Stimulated activated naive B cell treated with anti-CD40 and anti-IgM and Interleukin-4, amounts not matched to agents 10 μg/mL and 1 μg/mL and 100 μg/mL, for 72 hours (primary cell): ENCODE measurements at regions not wholly inside any gene's neighbourhood (a gene's known extent, or its start where the extent isn't known, plus 50 kb on each side); places are given as distances from the start of the nearest gene placed in this dataset.
"Not testable (repeated sequence)": the region's sequence is repeated elsewhere in the genome, so short reads cannot be mapped to it uniquely, and the experiment has no call there.

ENCODE experiments used
- ATAC-seq, 2 donors: fragments of 150-1000 bp; cut with Tn5 transposase; replicated peaks; 2 replicates each; pipeline ENCODE4 v1.10.0; 2021; ENCODE audit warnings: moderate library complexity in 1 of 2
- DNase-seq: peaks from one replicate; pipeline ENCODE4 v3.0.0; 2021
- H3K27ac Mint-ChIP-seq: one replicate; pipeline ENCODE4 v1.8.0; 2022; ENCODE audit warnings: mild to moderate bottlenecking, mixed read lengths
- H3K27me3 Mint-ChIP-seq, 2 donors: one replicate each; pipeline ENCODE4 v1.8.0; 2022; ENCODE audit warnings: mixed read lengths in 2 of 2
- H3K36me3 Mint-ChIP-seq, 2 donors: one replicate each; pipeline ENCODE4 v1.8.0; 2022; ENCODE audit warnings: mixed read lengths in 2 of 2, mild to moderate bottlenecking in 1 of 2
- H3K4me1 Mint-ChIP-seq, 2 donors: one replicate each; pipeline ENCODE4 v1.8.0; 2022; ENCODE audit warnings: mixed read lengths in 2 of 2, mild to moderate bottlenecking in 1 of 2
- H3K4me3 Mint-ChIP-seq, 2 donors: one replicate each; pipeline ENCODE4 v1.8.0; 2022; ENCODE audit warnings: mild to moderate bottlenecking in 2 of 2, mixed read lengths in 2 of 2, moderate library complexity in 1 of 2
- H3K9me3 Mint-ChIP-seq, 2 donors: one replicate each; pipeline ENCODE4 v1.8.0; 2022; ENCODE audit warnings: mixed read lengths in 2 of 2, mild to moderate bottlenecking in 1 of 2

DNA sequence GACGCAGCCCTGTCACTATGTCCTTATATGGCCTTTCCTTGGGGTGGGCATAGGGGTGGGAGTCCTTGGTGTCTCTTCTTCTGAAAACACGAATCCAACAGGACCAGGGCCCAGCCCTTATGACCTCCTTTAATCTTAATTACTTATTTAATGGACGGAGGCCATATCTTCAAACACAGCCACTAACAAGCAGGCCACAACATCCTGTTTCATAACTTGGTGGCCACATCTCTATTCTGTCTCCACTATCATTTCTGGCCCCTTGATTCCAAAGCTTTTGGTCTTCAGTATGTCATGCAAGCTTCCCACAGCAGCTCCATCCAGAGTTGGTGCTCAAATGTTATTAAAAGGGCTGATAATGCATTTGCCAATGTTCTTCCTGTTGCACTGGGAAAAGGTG, 287.3 kb upstream of the SMIM21 start:
- Mint-ChIP-seq H3K36me3 (no peaks in the 10 kb centered on the region), H3K27me3 (no peaks in the 10 kb centered on the region), H3K4me1 (no peaks in the 10 kb centered on the region), H3K4me3 (no peak overlapping the region), H3K9me3 (peaks cover 3 to 6% of the 10 kb centered on the region in 2 donors), H3K27ac (no peak overlapping the region)
- no peak for ATAC-seq
- DNase-seq, result no peak

DNA sequence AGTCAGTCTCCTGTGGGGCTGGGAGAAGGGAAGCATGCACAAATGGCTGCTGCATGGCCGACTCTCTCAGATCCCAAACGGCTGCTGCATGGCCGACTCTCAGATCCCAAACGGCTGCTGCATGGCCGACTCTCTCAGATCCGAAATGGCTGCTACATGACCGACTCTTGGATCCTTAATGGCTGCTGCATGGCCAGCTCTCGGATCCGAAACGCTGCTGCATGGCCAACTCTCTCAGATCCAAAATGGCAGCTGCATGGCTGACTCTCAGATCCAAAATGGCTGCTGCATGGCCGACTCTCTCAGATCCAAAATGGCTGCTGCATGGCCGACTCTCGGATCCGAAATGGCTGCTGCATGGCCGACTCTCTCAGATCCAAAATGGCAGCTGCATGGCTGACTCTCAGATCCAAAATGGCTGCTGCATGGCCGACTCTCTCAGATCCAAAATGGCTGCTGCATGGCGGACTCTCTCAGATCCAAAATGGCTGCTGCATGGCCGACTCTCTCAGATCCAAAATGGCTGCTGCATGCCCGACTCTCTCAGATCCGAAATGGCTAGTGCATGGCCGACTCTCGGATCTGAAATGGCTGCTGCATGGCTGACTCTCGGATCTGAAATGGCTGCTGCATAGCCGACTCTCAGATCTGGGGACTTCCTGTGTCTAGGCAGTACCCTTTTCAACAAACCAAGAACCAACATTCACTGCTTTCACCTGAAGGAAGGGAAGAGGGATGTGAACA, 284.8 kb upstream of the SMIM21 start:
- not testable (repeated sequence) for H3K27ac Mint-ChIP-seq, ATAC-seq, H3K4me1 Mint-ChIP-seq, DNase-seq, H3K27me3 Mint-ChIP-seq, H3K4me3 Mint-ChIP-seq, H3K36me3 Mint-ChIP-seq, H3K9me3 Mint-ChIP-seq

DNA sequence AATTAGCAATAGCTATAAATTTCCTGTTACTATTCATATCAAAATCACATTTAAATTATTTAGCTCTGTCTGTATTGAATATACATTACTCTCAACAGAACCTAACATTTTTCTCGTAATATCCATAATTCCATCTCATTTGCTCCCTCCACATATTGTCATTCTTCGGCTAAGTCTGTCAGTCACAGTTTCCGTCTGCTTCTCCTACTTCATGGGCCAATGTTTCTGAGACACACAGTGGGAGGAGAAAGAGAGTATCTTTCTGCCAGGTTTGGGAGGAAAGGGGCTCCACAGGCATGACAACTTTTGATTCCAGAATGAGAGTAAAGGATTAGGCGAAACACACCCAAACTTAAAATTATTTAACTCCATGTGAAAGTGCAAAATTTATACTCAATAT, 273.1 kb upstream of the SMIM21 start:
- H3K4me1 Mint-ChIP-seq, result no peaks in the 10 kb centered on the region
- ATAC-seq (no peak), DNase-seq (no peak)
- H3K36me3 Mint-ChIP-seq, result no peaks in the 10 kb centered on the region
- peaks cover 4 to 9% of the 10 kb centered on the region in 2 donors for H3K9me3 Mint-ChIP-seq
- H3K27me3 Mint-ChIP-seq, result peaks cover 0 to 5% of the 10 kb centered on the region in 2 donors
- no peak overlapping the region for H3K27ac Mint-ChIP-seq
- H3K4me3 Mint-ChIP-seq, result no peak overlapping the region

DNA sequence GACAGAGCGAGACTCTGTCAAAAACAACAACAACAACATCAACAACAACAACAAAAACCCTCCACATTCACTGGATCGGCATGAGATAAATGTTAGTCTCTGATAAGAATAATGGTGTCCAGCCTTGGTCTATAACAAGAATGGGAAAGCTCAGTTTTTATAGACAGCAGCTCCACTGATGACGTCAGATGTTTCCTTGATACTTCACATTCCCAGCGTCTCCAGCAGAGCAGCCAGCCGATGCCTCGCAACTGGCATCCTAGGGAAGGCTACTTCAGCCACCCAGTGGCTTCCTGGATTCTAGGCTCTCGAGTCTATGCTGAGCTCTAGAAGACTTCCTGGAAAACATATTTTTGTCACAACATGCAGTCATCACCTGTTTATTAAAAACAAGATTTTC, 271.4 kb upstream of the SMIM21 start:
- Mint-ChIP-seq H3K27me3 (peaks cover 0 to 5% of the 10 kb centered on the region in 2 donors), H3K27ac (no peak overlapping the region), H3K4me3 (no peak overlapping the region), H3K4me1 (no peaks in the 10 kb centered on the region), H3K36me3 (no peaks in the 10 kb centered on the region), H3K9me3 (peaks cover 4 to 10% of the 10 kb centered on the region in 2 donors)
- DNase-seq, result no peak
- no peak for ATAC-seq

DNA sequence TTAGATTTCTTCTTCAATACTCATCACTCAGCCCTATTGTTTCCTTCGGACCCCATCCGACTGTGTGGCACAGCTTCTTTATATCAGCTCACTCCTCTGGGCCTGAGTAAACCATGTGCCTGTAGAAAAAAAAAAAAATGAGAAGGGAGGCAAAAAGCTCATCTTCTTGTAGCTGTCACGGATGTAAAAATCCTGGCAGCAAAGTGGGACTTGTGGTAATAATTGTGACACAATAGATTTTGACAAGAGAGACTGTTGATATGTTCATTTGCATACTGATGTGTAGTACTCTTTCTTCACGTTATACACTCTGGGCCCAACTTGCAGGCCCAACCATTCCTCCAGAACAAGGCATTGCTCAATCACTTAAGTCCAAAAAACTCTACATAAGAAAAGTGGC, 270.0 kb upstream of the SMIM21 start:
- H3K9me3 Mint-ChIP-seq, result peaks cover 9% of the 10 kb centered on the region in 2 donors
- H3K4me3 Mint-ChIP-seq, result no peak overlapping the region
- H3K36me3 Mint-ChIP-seq, result no peaks in the 10 kb centered on the region
- ATAC-seq (no peak), DNase-seq (no peak)
- no peaks in the 10 kb centered on the region for H3K4me1 Mint-ChIP-seq
- H3K27ac Mint-ChIP-seq, result no peak overlapping the region
- H3K27me3 Mint-ChIP-seq, result peaks cover 0 to 10% of the 10 kb centered on the region in 2 donors

DNA sequence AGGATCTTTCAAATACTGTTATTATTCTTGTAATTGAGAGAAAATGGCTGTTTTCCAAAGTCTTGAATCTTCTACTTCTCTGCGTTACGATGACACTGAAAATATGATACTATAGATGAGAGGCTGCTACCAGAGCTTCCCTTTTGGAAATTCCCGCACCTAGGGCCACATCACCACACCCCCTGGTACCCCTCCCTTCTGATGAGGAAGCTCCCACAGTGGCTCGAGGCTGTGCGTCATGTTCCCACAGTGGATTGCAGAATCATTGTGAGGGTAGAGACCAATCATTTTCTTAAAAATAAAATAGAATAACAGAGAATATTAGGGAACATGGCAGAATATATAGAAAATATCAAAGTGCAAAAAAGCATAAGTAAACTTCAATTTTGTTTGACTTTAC, 268.9 kb upstream of the SMIM21 start:
- no peaks in the 10 kb centered on the region for H3K36me3 Mint-ChIP-seq
- H3K4me3 Mint-ChIP-seq, result no peak overlapping the region
- ATAC-seq, result no peak
- peaks cover 0 to 5% of the 10 kb centered on the region in 2 donors for H3K27me3 Mint-ChIP-seq
- H3K4me1 Mint-ChIP-seq, result no peaks in the 10 kb centered on the region
- no peak for DNase-seq
- H3K27ac Mint-ChIP-seq, result no peak overlapping the region
- H3K9me3 Mint-ChIP-seq, result peaks cover 4 to 5% of the 10 kb centered on the region in 2 donors

DNA sequence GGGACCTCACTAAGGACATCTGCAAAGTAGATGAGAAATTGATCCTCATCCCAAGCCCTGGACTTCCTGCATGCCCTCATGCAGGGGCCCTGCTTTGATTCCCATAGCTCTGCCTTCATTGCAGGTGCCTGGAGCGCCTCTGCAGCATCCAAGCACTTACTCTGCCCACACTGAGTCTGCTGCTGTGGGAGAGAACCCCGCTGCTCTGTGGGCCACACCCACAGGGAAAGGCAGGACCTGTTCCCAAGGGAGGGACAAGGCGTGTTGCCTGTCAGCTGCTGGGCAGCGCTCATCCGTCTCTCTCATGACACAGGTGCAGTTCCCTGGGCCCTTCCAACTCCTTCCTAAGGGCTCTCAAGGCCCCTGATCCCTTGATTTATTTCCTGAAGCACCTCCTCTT, 266.8 kb upstream of the SMIM21 start:
- Mint-ChIP-seq H3K4me3 (no peak overlapping the region), H3K27ac (no peak overlapping the region), H3K36me3 (no peaks in the 10 kb centered on the region), H3K9me3 (peaks cover 4 to 5% of the 10 kb centered on the region in 2 donors), H3K27me3 (peaks cover 0 to 5% of the 10 kb centered on the region in 2 donors), H3K4me1 (no peaks in the 10 kb centered on the region)
- DNase-seq (no peak), ATAC-seq (no peak)

DNA sequence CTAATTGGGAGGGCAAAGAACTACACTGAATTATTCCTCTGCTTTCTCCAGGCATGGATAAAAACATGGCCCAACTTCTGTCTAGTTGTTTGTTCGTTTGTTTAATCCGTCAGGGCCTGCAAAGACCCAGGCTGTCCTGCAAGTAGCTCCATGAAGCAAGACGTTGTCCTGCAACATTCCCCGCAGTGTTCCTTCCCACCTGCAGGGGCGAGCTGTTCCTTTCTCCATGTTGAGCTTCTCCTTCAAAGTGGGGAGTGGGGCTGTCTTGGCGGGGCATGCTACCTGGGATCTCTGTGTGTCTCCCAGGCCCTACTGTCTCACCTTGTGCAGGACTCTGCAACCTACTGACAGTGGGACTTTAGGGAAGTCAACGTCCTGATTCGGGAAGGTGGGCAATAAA, 264.0 kb upstream of the SMIM21 start:
- H3K4me3 Mint-ChIP-seq, result no peak overlapping the region
- DNase-seq (no peak), ATAC-seq (no peak)
- peaks cover 0 to 5% of the 10 kb centered on the region in 2 donors for H3K27me3 Mint-ChIP-seq
- H3K27ac Mint-ChIP-seq, result no peak overlapping the region
- H3K36me3 Mint-ChIP-seq, result no peaks in the 10 kb centered on the region
- peaks cover 4 to 5% of the 10 kb centered on the region in 2 donors for H3K9me3 Mint-ChIP-seq
- no peaks in the 10 kb centered on the region for H3K4me1 Mint-ChIP-seq

DNA sequence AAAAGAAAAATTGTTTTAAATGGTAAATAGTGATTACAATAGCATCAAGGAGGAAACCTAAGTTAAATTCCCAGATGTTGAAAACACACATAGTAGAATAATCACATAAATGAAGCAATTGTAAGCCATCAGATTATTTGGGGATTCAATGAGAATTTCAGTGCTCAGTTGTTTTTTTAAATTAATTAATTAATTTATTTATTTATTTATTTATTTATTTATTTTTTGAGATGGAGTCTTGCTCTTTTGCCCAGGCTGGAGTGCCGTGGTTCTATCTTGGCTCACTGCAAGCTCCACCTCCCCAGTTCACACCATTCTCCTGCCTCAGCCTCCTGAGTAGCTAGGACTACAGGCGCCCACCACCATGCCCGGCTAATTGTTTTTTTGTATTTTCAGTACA, 262.8 kb upstream of the SMIM21 start:
- not testable (repeated sequence) for H3K27ac Mint-ChIP-seq, H3K27me3 Mint-ChIP-seq, H3K4me3 Mint-ChIP-seq, H3K36me3 Mint-ChIP-seq, ATAC-seq, H3K9me3 Mint-ChIP-seq, DNase-seq, H3K4me1 Mint-ChIP-seq

DNA sequence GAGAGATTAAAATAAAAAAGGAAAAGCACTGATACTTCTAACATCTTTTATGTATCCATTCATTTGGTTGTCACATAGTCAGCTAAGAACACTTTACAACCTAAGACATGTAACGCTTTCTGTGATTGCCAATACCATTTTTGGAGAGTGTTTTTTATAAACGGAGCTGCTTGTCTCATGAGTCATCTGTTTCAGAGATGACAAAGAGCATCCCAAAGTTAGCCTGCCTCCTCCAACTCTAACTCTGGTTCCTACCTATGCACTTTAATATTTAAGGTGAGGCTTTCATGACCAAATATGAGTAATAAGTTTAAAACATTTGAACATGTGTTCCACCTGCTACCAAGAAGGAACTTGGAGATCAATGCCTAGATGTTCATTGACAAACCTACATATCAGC, 260.1 kb upstream of the SMIM21 start:
- ATAC-seq (no peak), DNase-seq (no peak)
- no peaks in the 10 kb centered on the region for H3K4me1 Mint-ChIP-seq
- no peak overlapping the region for H3K27ac Mint-ChIP-seq
- no peaks in the 10 kb centered on the region for H3K36me3 Mint-ChIP-seq
- no peaks in the 10 kb centered on the region for H3K27me3 Mint-ChIP-seq
- peaks cover 0 to 2% of the 10 kb centered on the region in 2 donors for H3K9me3 Mint-ChIP-seq
- H3K4me3 Mint-ChIP-seq, result no peak overlapping the region

DNA sequence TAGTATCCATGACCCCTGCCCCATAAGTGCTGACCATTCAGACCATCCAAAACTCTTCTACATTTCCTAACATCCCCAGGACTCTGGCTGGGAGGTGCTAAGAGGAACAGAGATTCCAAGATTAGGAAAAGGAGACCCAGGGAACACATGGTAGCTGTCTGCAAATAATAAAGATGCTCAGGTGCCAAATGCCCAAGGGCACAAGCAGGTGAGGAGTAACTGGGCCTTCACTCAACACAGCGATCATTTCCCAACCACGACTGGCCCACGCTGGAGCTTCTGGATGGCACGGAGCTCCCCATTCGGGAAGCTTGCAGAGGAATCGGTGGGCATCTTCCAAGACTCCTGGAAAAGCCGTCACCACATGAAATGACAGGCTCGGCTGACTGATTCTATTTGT, 255.9 kb upstream of the SMIM21 start:
- DNase-seq (no peak), ATAC-seq (no peak)
- Mint-ChIP-seq H3K4me1 (no peaks in the 10 kb centered on the region), H3K9me3 (peaks cover 0 to 2% of the 10 kb centered on the region in 2 donors), H3K27ac (no peak overlapping the region), H3K36me3 (no peaks in the 10 kb centered on the region), H3K27me3 (peaks cover 4 to 6% of the 10 kb centered on the region in 2 donors), H3K4me3 (no peak overlapping the region)

DNA sequence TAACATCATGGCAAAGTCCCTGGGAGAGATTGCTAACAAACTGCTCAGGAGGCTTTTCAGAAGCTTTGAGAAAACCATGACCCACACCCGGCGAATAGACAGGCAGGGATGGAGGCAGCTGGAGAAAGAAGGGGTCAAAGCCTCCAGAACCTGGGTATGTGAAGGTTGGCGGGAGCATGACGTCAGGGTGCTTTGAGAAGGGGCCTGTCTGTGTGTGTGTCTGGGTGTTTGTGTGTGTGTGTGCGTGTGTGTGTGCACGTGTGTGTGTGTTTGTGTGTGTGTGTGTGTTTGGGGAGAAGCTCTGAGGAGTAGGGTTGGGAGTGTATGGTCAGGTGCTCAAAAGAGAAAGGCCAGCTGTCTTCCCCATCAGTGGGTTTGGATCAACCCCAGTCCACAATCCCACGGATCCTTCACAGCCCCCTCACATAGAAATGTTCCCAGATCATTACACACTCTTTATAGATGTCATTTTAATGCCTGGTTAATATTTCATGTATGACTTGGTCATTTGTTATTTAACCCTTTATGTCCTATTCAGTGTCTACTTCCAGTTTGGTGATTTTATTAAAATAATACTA, 254.1 kb upstream of the SMIM21 start:
- no peak overlapping the region for H3K4me3 Mint-ChIP-seq
- no peaks in the 10 kb centered on the region for H3K36me3 Mint-ChIP-seq
- H3K27ac Mint-ChIP-seq, result no peak overlapping the region
- peaks cover 0 to 2% of the 10 kb centered on the region in 2 donors for H3K9me3 Mint-ChIP-seq
- no peaks in the 10 kb centered on the region for H3K4me1 Mint-ChIP-seq
- no peak for DNase-seq
- peaks cover 4 to 6% of the 10 kb centered on the region in 2 donors for H3K27me3 Mint-ChIP-seq
- ATAC-seq, result no peak

DNA sequence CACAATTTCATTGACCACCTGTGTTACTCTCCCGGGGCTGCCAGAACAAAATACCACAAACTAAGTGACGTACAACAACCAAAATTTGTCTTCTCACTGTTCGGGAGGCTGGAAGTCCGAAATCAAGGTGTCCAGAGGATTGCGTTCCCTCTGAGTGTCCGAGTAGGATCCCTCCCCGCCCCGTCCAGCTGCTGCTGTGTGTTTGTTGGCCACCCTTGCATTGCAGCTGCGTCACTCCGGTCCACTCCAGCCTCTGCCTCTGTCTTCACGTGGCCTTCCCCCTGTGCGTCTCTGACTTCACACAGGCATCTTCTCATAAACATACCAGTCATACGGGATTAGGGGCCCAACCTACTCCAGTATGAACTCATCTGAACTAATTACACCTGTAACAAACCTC, 251.8 kb upstream of the SMIM21 start:
- DNase-seq, result no peak
- H3K9me3 Mint-ChIP-seq, result peaks cover 2 to 4% of the 10 kb centered on the region in 2 donors
- H3K4me1 Mint-ChIP-seq, result no peaks in the 10 kb centered on the region
- H3K4me3 Mint-ChIP-seq, result no peak overlapping the region
- no peaks in the 10 kb centered on the region for H3K36me3 Mint-ChIP-seq
- H3K27me3 Mint-ChIP-seq, result peaks cover 4 to 12% of the 10 kb centered on the region in 2 donors
- no peak overlapping the region for H3K27ac Mint-ChIP-seq
- ATAC-seq, result no peak

DNA sequence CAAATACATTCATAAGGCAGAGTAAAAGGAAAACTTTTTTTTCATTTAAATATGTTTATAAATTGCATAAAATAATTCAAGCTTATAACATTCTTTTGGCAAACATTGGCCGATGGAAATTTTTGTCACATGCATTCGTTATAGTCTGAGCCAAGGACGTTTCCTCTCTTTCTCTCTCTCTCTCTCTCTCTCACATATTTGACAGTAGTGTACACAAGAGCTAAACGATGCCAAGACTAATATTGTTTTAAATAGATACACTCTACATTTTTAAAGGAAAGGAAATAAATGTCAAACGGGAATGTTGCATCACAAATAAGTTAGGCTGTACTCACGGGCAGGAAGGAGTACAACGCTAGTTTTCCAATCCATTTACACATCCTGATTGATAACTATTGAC, 251.1 kb upstream of the SMIM21 start:
- H3K9me3 Mint-ChIP-seq, result peaks cover 2 to 4% of the 10 kb centered on the region in 2 donors
- H3K36me3 Mint-ChIP-seq, result no peaks in the 10 kb centered on the region
- H3K4me3 Mint-ChIP-seq, result no peak overlapping the region
- no peak overlapping the region for H3K27ac Mint-ChIP-seq
- peaks cover 4 to 12% of the 10 kb centered on the region in 2 donors for H3K27me3 Mint-ChIP-seq
- H3K4me1 Mint-ChIP-seq, result no peaks in the 10 kb centered on the region
- ATAC-seq (no peak), DNase-seq (no peak)

DNA sequence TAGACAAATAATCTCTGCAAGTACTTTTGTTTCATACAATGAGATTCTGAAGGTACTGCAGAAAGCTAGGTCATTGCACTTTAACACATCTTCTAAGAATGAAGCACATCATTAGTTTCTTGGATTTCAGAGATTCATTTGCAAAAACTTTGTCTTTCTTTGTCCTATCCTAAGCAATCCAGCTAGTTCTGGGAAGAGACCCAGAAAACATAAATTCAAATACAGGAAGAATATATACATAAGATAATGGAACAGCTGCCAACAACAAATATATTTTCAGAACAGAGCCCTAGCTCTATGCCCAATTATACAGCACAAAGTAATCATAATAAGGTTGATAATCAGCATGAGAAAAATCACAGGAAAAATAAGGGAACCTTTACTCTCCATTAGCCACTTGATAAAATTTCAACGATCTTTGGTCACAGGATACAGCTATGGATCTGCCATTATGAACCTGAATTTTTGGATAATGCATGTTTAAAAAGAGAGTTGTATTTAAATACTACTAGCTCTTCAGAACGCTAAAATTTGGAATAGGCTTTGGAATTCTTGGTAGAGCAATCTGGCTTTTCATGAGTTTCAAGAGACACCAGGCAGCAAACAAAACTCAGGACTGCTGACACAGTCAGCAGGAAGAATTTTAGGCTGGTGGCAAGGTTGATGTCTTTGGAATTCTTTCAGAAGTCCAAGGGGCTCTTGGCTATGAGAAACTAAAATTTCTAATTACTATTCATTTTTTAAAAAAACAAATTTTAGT, 250.4 kb upstream of the SMIM21 start:
- H3K27ac Mint-ChIP-seq, result no peak overlapping the region
- no peaks in the 10 kb centered on the region for H3K4me1 Mint-ChIP-seq
- H3K27me3 Mint-ChIP-seq, result peaks cover 4 to 12% of the 10 kb centered on the region in 2 donors
- H3K9me3 Mint-ChIP-seq, result peaks cover 2 to 4% of the 10 kb centered on the region in 2 donors
- no peaks in the 10 kb centered on the region for H3K36me3 Mint-ChIP-seq
- no peak for ATAC-seq
- H3K4me3 Mint-ChIP-seq, result no peak overlapping the region
- no peak for DNase-seq
